ENCODE measurements at regions not wholly inside any gene's neighbourhood (a gene's known extent, or its start where the extent isn't known, plus 50 kb on each side); places are given as distances from the start of the nearest gene placed in this dataset.

DNA sequence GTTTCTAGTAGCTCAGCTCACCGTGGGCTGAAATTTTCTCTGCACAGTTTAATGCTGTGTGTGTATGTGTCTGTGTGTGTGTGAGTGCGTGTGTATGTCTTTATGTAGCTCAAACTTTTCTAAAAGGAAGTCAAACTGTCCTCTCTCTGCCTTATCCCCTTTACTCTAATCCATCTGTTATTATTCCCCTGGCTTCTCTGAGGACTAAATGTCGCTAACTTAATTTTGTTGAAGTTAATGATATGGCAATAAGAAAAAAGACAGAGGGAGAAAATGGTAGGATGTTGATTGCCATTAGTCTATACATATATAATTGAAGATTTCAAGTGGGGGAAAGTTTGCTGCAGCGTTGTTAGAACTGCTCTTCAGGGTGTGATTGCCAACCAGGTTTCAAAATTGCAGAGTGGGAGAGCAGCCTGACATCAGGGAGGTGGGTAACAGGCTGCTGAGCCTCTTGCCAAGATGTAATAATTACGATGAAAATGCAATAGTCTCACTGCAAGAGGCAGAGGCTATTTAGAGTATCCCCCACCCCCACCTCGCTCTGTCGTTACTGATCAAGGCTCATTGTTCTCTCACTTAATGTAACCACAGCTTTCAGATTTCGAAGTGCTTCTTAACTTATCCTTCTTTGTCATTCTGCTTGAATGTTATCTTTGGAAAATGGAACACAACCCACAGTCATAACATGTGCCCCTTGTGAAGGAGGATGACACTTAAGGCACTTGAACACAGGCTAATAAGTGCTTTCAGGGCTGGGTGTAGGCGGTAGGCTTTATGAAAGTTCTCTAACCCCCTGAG lies 559.0 kb upstream of the PLXNA2 start:
- DNase-seq (ENCODE audit: low spot score) (no peak), ATAC-seq (ENCODE audit: insufficient number of reproducible peaks, low FRiP score, low read depth) (no peak)
- H3K4me1 ChIP-seq (ENCODE audit: control insufficient read depth in 1 of 2, low read depth in 2 of 2): no peaks in the 10 kb centered on the region
- H3K4me3 ChIP-seq: no peak overlapping the region
- no peaks in the 10 kb centered on the region for H3K36me3 ChIP-seq
- TF ChIP-seq, protein P1, sequence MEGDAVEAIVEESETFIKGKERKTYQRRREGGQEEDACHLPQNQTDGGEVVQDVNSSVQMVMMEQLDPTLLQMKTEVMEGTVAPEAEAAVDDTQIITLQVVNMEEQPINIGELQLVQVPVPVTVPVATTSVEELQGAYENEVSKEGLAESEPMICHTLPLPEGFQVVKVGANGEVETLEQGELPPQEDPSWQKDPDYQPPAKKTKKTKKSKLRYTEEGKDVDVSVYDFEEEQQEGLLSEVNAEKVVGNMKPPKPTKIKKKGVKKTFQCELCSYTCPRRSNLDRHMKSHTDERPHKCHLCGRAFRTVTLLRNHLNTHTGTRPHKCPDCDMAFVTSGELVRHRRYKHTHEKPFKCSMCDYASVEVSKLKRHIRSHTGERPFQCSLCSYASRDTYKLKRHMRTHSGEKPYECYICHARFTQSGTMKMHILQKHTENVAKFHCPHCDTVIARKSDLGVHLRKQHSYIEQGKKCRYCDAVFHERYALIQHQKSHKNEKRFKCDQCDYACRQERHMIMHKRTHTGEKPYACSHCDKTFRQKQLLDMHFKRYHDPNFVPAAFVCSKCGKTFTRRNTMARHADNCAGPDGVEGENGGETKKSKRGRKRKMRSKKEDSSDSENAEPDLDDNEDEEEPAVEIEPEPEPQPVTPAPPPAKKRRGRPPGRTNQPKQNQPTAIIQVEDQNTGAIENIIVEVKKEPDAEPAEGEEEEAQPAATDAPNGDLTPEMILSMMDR (IDR thresholded peaks at IDR 0.05): no peak
- no peaks in the 10 kb centered on the region for H3K27me3 ChIP-seq (replicated peaks; ENCODE audit: insufficient read depth)
- no peak overlapping the region for H3K27ac ChIP-seq
- no peaks in the 10 kb centered on the region for H3K9me3 ChIP-seq

DNA sequence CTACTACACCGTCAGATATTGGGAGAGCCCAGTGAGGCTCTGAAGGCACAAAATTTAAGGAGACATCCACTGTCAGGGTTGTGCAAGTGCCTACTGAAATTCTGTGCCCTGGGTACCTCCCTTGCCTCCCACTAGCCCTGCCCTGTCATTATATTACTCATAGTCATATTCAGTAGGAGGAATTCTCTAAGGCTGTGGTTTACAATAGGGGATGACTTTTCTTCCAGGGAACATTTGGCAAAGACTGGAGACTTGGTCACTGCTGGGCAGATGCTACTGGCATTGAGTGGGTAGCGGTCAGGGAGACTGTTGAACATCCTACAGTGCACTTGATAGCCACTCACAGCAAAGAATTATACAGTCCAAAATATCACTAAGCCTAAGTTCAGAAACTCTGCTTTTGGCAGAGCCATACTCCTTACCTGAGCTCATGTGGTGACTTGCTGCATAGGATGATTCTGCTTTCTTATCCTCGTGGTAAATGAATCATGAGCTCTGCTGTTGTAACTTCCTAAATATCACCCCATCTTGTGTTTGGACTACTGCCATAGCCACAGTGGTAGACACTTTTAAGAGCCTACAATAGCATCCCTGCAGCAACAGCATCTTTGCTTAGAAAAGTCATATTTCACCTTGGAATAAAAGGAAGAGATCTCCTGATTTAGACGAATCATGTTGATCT lies 563.4 kb upstream of the PLXNA2 start:
- Histone ChIP-seq H3K4me3 (no peak overlapping the region), H3K27me3 (replicated peaks; ENCODE audit: insufficient read depth) (no peaks in the 10 kb centered on the region), H3K27ac (no peak overlapping the region), H3K4me1 (ENCODE audit: control insufficient read depth in 1 of 2, low read depth in 2 of 2) (no peaks in the 10 kb centered on the region), H3K36me3 (no peaks in the 10 kb centered on the region), H3K9me3 (no peaks in the 10 kb centered on the region)
- no peak for ATAC-seq (ENCODE audit: insufficient number of reproducible peaks, low FRiP score, low read depth)
- TF ChIP-seq, protein P1 (IDR thresholded peaks at IDR 0.05): no peak
- DNase-seq (ENCODE audit: low spot score): no peak

DNA sequence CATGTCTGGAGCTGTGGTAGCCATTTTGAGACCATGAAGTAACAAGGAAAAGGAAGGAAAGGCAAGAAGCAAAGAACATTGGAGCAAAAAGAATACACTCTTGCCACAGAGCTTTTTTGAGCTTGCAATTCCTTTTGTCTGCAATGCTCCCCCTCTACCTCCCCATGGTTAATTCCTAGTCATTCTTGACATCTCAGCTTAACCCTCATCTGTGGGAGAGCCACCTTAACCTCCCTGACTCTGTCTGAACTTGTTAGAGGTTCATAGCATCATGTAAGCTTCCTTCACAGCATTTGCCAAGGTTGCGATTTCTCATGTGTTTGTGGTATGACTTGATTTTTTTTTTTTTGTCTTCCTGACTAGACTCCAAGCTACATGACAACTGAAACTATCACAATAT lies 564.1 kb upstream of the PLXNA2 start:
- no peak for DNase-seq (ENCODE audit: low spot score)
- no peaks in the 10 kb centered on the region for H3K9me3 ChIP-seq
- no peak overlapping the region for H3K4me3 ChIP-seq
- H3K36me3 ChIP-seq: no peaks in the 10 kb centered on the region
- no peaks in the 10 kb centered on the region for H3K4me1 ChIP-seq (ENCODE audit: control insufficient read depth in 1 of 2, low read depth in 2 of 2)
- no peaks in the 10 kb centered on the region for H3K27me3 ChIP-seq (replicated peaks; ENCODE audit: insufficient read depth)
- H3K27ac ChIP-seq: no peak overlapping the region
- TF ChIP-seq, protein P1 (IDR thresholded peaks at IDR 0.05): no peak
- no peak for ATAC-seq (ENCODE audit: insufficient number of reproducible peaks, low FRiP score, low read depth)

DNA sequence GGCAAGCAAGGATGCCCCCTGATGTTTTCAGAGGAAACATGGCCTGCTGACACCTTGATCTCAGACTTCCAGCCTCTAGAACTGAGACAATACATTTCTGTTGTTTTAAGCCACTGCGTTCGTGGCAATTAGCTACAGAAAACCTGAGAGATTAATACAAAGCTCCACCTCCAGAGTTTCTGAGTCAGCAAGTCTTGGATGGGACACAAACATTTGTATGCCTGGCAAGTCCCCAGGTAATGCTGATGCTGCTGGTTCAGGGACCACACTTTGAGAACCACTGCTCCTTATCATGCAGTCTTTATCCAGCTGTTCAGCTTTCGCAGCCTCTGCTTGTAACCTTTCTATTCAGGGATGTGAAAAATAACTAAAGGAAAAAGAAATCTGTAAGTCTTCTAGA lies 565.7 kb upstream of the PLXNA2 start:
- ATAC-seq (ENCODE audit: insufficient number of reproducible peaks, low FRiP score, low read depth) (no peak), DNase-seq (ENCODE audit: low spot score) (no peak)
- H3K27me3 ChIP-seq (replicated peaks; ENCODE audit: insufficient read depth): no peaks in the 10 kb centered on the region
- no peak overlapping the region for H3K27ac ChIP-seq
- no peaks in the 10 kb centered on the region for H3K4me1 ChIP-seq (ENCODE audit: control insufficient read depth in 1 of 2, low read depth in 2 of 2)
- H3K9me3 ChIP-seq: no peaks in the 10 kb centered on the region
- H3K36me3 ChIP-seq: no peaks in the 10 kb centered on the region
- no peak overlapping the region for H3K4me3 ChIP-seq
- TF ChIP-seq, protein P1 (IDR thresholded peaks at IDR 0.05): no peak

DNA sequence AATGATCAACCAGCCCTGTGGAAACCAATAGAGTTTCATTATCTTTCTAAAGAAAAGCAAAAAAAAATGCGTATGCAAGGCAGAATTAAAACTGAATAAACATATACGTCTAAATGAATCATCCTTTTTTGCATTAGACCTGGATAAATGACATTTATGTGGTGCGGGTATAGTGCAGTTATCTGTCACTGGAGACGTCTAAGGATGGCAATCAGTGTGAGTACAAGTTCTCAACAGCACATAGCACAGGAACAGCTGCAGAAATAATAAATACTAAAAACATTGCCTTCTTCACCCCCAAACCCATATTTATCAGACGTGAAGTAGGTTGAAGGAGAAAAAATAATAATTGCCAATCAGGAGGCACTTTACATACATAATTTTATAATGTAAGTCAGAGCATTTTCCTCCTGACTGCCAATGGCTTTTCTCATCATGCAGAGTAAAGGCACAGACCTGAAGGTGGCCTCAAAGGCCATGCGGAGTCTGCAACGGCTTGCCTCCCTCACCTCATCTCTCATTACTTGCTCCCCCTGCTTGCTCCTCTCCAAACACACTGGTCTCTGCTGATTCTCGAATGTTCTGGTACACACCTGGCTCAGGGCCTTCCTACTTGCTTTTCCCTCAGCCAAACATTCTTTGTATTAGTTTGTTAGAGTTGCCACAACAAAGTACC lies 574.7 kb upstream of the PLXNA2 start:
- H3K4me1 ChIP-seq (ENCODE audit: control insufficient read depth in 1 of 2, low read depth in 2 of 2): no peaks in the 10 kb centered on the region
- H3K36me3 ChIP-seq: no peaks in the 10 kb centered on the region
- no peak overlapping the region for H3K4me3 ChIP-seq
- no peaks in the 10 kb centered on the region for H3K9me3 ChIP-seq
- no peaks in the 10 kb centered on the region for H3K27me3 ChIP-seq (replicated peaks; ENCODE audit: insufficient read depth)
- no peak overlapping the region for H3K27ac ChIP-seq
- ATAC-seq (ENCODE audit: insufficient number of reproducible peaks, low FRiP score, low read depth) (no peak), DNase-seq (ENCODE audit: low spot score) (no peak)
- TF ChIP-seq, protein P1 (IDR thresholded peaks at IDR 0.05): no peak

Measured in thoracic aorta (tissue), 2 donors.